BLaER1 (cell line): ENCODE measurements at regions not wholly inside any gene's neighbourhood (a gene's known extent, or its start where the extent isn't known, plus 50 kb on each side); places are given as distances from the start of the nearest gene placed in this dataset.

Experiments
- H3K27ac ChIP-seq: shearing (Covaris generic); formaldehyde crosslinking; 2 replicates; pipeline ENCODE4 v1.8.1; 2022
- H3K27me3 ChIP-seq: shearing (Covaris generic); formaldehyde crosslinking; 2 replicates; pipeline ENCODE4 v1.8.1; 2022
- H3K36me3 ChIP-seq: shearing (Covaris generic); formaldehyde crosslinking; 2 replicates; pipeline ENCODE4 v1.8.1; 2022
- H3K4me1 ChIP-seq: shearing (Covaris generic); formaldehyde crosslinking; 2 replicates; pipeline ENCODE4 v1.8.1; 2022
- H3K4me2 ChIP-seq: shearing (Covaris generic); formaldehyde crosslinking; 2 replicates; pipeline ENCODE4 v1.8.1; 2022
- H3K4me3 ChIP-seq: shearing (Covaris generic); formaldehyde crosslinking; 2 replicates; pipeline ENCODE4 v1.8.1; 2022
- H3K9ac ChIP-seq: shearing (Covaris generic); formaldehyde crosslinking; 2 replicates; pipeline ENCODE4 v1.8.1; 2022
- H3K9me3 ChIP-seq: shearing (Covaris generic); formaldehyde crosslinking; 2 replicates; pipeline ENCODE4 v1.8.1; 2022
- H4K20me1 ChIP-seq: shearing (Covaris generic); formaldehyde crosslinking; 2 replicates; pipeline ENCODE4 v1.8.1; 2022
- Cebpa-rat ChIP-seq: shearing (Covaris generic); IDR thresholded peaks from 2 replicates; pipeline ENCODE4 v1.8.1; 2022

DNA sequence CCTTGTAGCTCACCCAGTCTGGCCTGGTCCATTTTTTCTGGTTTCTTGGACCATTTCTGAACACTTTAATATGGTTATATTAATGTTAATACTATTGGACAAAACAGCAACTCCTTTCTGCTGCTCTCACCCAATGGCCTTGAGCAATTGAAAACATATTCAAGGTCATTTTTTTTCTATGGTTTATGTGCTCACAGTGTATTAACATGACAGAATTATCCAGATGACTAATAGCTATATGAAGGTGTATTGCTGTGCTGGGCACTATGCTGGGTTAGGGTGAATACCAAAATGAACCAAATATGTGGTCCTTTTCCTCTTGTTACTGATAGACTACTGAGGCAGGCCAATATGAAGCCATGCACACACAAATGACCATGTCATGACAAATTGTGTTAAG, 591.6 kb upstream of the PLXNA2 start:
- no peak overlapping the region for H3K27ac ChIP-seq
- no peaks in the 10 kb centered on the region for H4K20me1 ChIP-seq
- H3K36me3 ChIP-seq: no peaks in the 10 kb centered on the region
- H3K4me1 ChIP-seq: no peaks in the 10 kb centered on the region
- no peaks in the 10 kb centered on the region for H3K27me3 ChIP-seq
- no peak overlapping the region for H3K9ac ChIP-seq
- no peak overlapping the region for H3K4me3 ChIP-seq
- no peak overlapping the region for H3K4me2 ChIP-seq
- H3K9me3 ChIP-seq: no peaks in the 10 kb centered on the region
- no peak for TF ChIP-seq Cebpa-rat

DNA sequence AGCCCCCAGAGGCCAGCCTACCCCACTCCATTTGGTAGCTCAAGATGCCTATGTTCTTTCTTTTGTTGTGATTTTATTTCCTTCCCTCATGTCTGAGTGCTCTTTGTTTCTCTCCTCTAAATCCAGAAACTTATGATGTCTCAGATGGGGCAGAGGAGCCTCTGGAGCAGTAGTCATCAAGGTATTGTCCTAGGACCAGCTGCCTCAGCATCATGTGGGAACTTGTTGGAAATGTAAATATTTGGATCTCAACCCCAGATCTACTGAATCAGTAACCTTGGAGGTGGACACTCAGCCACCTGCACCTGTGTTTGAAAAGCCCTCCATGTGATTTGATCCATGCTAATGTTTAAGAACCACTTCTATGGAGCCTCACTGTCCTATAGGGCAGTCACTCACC, 593.1 kb upstream of the PLXNA2 start:
- Histone ChIP-seq H3K4me1 (no peaks in the 10 kb centered on the region), H3K4me2 (no peak overlapping the region), H3K27me3 (no peaks in the 10 kb centered on the region), H4K20me1 (no peaks in the 10 kb centered on the region), H3K9me3 (no peaks in the 10 kb centered on the region), H3K27ac (no peak overlapping the region), H3K9ac (no peak overlapping the region), H3K36me3 (no peaks in the 10 kb centered on the region), H3K4me3 (no peak overlapping the region)
- TF ChIP-seq Cebpa-rat: no peak

DNA sequence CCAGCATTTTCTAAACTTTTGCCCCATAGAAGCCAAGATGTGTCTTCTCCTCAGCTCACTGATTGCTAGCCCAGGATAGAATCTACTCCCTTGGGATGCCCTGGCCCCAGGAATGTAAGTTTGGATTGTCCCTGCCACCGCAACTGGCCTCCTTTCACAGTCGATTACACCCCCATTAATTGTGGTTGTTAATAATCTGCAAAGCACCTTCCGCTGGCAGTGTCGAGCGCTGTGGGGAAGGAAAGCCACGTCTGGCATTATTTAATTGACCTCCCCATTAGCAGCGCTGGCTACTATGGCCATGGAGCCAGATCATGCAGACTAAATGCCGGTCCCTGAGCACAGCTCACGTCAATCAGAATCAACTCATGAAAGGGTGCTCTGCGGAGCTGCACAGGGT, 597.3 kb upstream of the PLXNA2 start:
- Histone ChIP-seq H4K20me1 (no peaks in the 10 kb centered on the region), H3K27ac (no peak overlapping the region), H3K4me3 (no peak overlapping the region), H3K4me2 (no peak overlapping the region), H3K4me1 (no peaks in the 10 kb centered on the region), H3K36me3 (no peaks in the 10 kb centered on the region), H3K27me3 (no peaks in the 10 kb centered on the region), H3K9ac (no peak overlapping the region), H3K9me3 (no peaks in the 10 kb centered on the region)
- TF ChIP-seq Cebpa-rat: no peak

DNA sequence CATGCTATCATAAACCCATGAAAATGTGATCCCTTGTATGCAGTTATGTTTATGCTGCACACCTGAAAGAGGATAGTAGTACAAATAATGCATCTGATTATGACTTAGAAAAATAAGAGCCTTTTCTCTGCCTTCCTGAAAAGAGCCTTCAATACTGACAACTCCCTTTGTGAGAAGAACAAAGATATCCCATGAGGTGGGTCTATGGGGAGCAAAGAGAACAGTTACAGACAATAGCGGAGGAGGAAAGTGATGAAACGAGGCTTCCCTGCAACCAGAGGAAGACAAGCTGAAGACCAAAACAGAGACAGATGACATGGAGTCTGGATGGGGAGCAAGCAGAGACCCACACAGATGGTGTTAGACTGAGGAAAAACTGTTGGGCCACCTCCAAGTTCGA, 598.3 kb upstream of the PLXNA2 start:
- Histone ChIP-seq H3K4me1 (no peaks in the 10 kb centered on the region), H3K9me3 (no peaks in the 10 kb centered on the region), H3K36me3 (no peaks in the 10 kb centered on the region), H3K27ac (no peak overlapping the region), H3K4me3 (no peak overlapping the region), H4K20me1 (no peaks in the 10 kb centered on the region), H3K27me3 (no peaks in the 10 kb centered on the region), H3K9ac (no peak overlapping the region), H3K4me2 (no peak overlapping the region)
- no peak for TF ChIP-seq Cebpa-rat

DNA sequence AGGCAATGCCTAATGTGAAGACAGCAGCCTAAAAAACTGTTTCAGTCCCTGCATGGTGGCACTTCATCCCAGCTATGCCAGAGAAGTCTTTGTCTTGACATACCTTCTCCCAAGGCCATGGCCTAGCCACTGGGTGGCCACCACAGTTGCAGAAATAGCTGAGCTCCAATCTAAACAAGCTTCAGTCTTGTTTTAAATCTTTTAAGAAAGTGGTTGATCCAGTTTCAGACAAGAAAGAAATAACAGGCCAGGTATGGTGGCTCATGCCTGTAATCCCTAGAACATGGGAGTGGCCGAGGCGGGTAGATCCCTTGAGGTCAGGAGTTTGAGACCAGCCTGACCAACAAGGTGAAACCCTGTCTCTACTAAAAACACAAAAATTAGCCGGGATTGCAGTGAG, 600.0 kb upstream of the PLXNA2 start:
- no peaks in the 10 kb centered on the region for H3K9me3 ChIP-seq
- no peaks in the 10 kb centered on the region for H3K36me3 ChIP-seq
- TF ChIP-seq Cebpa-rat: no peak
- no peak overlapping the region for H3K9ac ChIP-seq
- H3K4me2 ChIP-seq: no peak overlapping the region
- H3K27me3 ChIP-seq: no peaks in the 10 kb centered on the region
- no peaks in the 10 kb centered on the region for H4K20me1 ChIP-seq
- no peak overlapping the region for H3K4me3 ChIP-seq
- H3K4me1 ChIP-seq: no peaks in the 10 kb centered on the region
- no peak overlapping the region for H3K27ac ChIP-seq

DNA sequence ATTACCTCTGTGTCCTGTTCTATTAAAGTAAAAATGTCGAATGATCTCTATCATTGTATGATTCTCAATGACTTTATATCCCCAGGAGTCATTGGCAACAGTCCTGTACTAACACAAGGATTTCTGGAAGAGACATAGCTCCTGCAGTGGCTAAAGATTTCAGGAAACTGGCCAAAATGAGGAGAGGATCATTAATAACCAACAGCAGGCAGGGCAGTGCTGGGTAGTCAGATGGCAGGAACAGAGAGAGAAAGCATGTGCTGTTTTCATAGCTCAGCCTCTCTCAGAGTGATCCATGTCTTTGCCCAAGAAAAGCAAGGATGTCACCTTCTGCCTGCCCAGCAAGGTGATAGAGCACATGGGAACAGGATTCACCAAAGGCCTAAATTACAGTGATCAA, 604.7 kb upstream of the PLXNA2 start:
- H3K4me2 ChIP-seq: no peak overlapping the region
- H3K9me3 ChIP-seq: no peaks in the 10 kb centered on the region
- no peak overlapping the region for H3K9ac ChIP-seq
- no peak overlapping the region for H3K27ac ChIP-seq
- H3K4me3 ChIP-seq: no peak overlapping the region
- peaks cover 12% of the 10 kb centered on the region for H3K4me1 ChIP-seq
- no peak for TF ChIP-seq Cebpa-rat
- H3K27me3 ChIP-seq: no peaks in the 10 kb centered on the region
- H3K36me3 ChIP-seq: no peaks in the 10 kb centered on the region
- H4K20me1 ChIP-seq: no peaks in the 10 kb centered on the region

DNA sequence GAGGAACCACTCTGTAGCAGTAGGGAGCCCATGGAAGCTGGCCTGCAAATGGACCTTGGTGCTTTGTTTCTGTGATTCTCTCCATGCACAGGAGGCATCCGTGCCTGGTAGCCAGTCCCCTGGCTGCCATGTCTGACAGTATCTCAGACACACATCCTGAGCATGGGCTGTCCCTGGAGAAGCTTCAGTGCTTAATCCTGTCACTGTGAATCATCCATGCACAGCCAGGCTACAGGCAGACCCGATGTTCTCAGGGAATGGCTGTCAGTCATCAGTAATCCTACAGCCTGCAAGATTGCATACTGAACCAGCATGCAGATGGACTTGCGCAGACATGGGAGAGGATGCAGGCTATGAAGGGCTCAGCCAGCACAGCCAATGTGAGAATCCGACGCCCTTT, 606.3 kb upstream of the PLXNA2 start:
- Histone ChIP-seq H3K27me3 (no peaks in the 10 kb centered on the region), H3K27ac (no peak overlapping the region), H3K4me2 (no peak overlapping the region), H3K4me1 (peaks cover 15% of the 10 kb centered on the region), H3K4me3 (no peak overlapping the region), H3K9ac (no peak overlapping the region), H3K9me3 (no peaks in the 10 kb centered on the region), H3K36me3 (no peaks in the 10 kb centered on the region), H4K20me1 (no peaks in the 10 kb centered on the region)
- no peak for TF ChIP-seq Cebpa-rat

DNA sequence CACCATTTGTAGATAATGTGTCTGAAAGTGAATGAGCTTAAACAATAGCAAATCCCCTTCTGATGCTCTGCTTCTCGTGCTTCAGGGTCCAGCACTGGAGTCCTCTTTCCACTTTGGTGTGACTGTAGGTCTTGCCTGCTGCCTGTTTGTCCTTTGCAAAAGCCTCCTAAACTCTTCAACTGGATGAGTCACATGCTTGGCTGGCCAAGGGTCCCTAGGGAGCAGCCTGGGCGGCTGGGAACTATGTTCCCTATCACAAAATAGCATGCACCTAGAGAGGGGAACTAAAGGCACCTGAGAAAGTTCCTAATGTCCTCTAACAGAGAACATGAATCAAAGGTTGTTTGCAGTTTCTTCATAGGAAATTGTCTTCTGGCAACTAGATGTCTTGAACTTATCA, 607.2 kb upstream of the PLXNA2 start:
- H3K27ac ChIP-seq: no peak overlapping the region
- no peak overlapping the region for H3K9ac ChIP-seq
- peaks cover 17% of the 10 kb centered on the region for H3K4me1 ChIP-seq
- no peaks in the 10 kb centered on the region for H3K36me3 ChIP-seq
- H3K9me3 ChIP-seq: no peaks in the 10 kb centered on the region
- H3K4me2 ChIP-seq: peak overlapping the region; percentile 36
- no peaks in the 10 kb centered on the region for H3K27me3 ChIP-seq
- no peak for TF ChIP-seq Cebpa-rat
- no peak overlapping the region for H3K4me3 ChIP-seq
- no peaks in the 10 kb centered on the region for H4K20me1 ChIP-seq

DNA sequence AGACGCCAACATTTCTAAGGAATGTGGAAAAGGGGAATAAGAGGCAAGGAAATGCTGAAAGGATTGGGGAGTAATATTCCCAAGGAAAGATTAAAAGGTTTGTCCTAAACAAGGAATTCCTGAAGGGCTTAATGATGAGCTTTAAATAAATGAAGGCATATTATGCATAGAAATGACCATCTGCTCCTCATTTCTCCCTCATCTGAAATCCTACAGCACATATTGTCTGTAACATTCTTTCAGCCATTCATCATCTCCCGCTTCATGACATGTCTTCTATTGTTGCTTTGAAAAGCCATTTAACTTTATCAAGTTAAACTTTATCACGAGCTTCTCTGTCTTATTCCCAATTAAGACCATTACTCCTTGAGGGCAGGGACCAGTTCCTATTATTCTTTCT, 608.7 kb upstream of the PLXNA2 start:
- Histone ChIP-seq H3K27ac (no peak overlapping the region), H4K20me1 (no peaks in the 10 kb centered on the region), H3K36me3 (no peaks in the 10 kb centered on the region), H3K4me3 (no peak overlapping the region), H3K27me3 (no peaks in the 10 kb centered on the region), H3K4me2 (no peak overlapping the region), H3K4me1 (peaks cover 17% of the 10 kb centered on the region), H3K9me3 (no peaks in the 10 kb centered on the region), H3K9ac (no peak overlapping the region)
- no peak for TF ChIP-seq Cebpa-rat

DNA sequence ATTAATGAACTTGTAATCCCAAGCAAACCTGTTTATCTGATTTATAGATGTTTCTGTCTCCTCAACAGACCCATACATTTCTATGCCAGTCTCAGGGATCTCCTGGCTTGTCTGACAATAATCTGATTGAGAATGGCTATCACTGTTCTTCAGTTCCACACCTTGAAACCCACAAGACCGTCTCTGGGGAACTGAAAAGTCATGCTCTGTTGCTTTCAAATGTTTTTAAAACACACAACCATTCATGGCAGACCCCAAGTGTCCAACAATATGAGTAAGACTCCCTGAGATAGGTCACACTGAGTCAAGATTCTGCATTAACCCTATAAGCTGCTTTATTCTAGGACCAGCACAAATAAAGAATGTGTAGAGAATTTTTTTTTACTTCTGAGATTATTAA, 611.2 kb upstream of the PLXNA2 start:
- H3K27me3 ChIP-seq: no peaks in the 10 kb centered on the region
- H3K36me3 ChIP-seq: no peaks in the 10 kb centered on the region
- H3K4me3 ChIP-seq: no peak overlapping the region
- no peak for TF ChIP-seq Cebpa-rat
- H3K4me2 ChIP-seq: no peak overlapping the region
- no peaks in the 10 kb centered on the region for H4K20me1 ChIP-seq
- H3K9me3 ChIP-seq: no peaks in the 10 kb centered on the region
- no peak overlapping the region for H3K27ac ChIP-seq
- H3K9ac ChIP-seq: no peak overlapping the region
- H3K4me1 ChIP-seq: peaks cover 17% of the 10 kb centered on the region

DNA sequence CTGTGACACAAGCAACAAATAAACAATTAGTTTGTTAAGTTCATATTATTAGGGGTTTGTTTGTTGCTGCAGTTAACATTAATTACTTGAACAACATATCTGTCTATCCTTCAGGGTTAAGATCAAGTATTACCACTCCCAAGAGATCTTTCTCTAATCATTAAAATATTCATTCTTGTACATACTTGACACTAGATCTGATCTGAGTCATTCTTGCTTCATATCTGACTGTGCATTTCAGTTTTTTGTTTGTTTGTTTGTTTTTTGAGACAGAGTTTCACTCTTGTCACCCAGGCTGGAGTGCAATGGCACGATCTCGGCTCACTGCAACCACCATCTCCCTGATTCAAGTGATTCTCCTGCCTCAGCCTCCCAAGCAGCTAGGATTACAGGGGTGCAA, 613.3 kb upstream of the PLXNA2 start:
- Histone ChIP-seq H3K36me3 (no peaks in the 10 kb centered on the region), H4K20me1 (no peaks in the 10 kb centered on the region), H3K4me3 (no peak overlapping the region), H3K27me3 (no peaks in the 10 kb centered on the region), H3K27ac (no peak overlapping the region), H3K9ac (no peak overlapping the region), H3K4me1 (peaks cover 5% of the 10 kb centered on the region; the same call in 1 of the 2 replicates), H3K4me2 (no peak overlapping the region), H3K9me3 (peaks cover 4% of the 10 kb centered on the region; the same call in 1 of the 2 replicates)
- TF ChIP-seq Cebpa-rat: no peak
